IMR-90 (cell line): ENCODE measurements at regions not wholly inside any gene's neighbourhood (a gene's known extent, or its start where the extent isn't known, plus 50 kb on each side); places are given as distances from the start of the nearest gene placed in this dataset.

Experiments used
- ATAC-seq: fragments of 200-7000 bp; cut with Tn5 transposase; 2 replicates; pipeline ENCODE4 v1.9.1; 2020; ENCODE audit warnings: low read depth, mild to moderate bottlenecking, moderate library complexity
- BruUV-seq: library from RNA; stranded (reverse); fragments of 400-500 nt; replicated peaks from 2 replicates; lab custom pipeline; 2021; lab: Mats Ljungman, UMichigan
- CTCF ChIA-PET: fragments of 300-600 bp; formaldehyde crosslinking; extraction: SDS; loops from one replicate; lab custom pipeline; 2021; ENCODE audit warnings: antibody characterized with exemption; lab: Yijun Ruan, JAX
- POLR2A ChIA-PET: fragments of 300-600 bp; sonication (Branson Sonifier 250); formaldehyde crosslinking; loops from one replicate; lab custom pipeline; 2022; ENCODE audit warnings: antibody characterized with exemption; ENCODE audit not compliant: unreplicated experiment; lab: Charles Lee
- DNase-seq: peaks from one replicate; pipeline ENCODE4 v3.0.0; 2013
- H2AFZ ChIP-seq: replicated peaks from 2 replicates; pipeline ENCODE3; 2013; ENCODE audit warnings: low read length, mild to moderate bottlenecking; ENCODE audit not compliant: poor library complexity
- H2AK5ac ChIP-seq: 2 replicates; pipeline ENCODE4 v1.6.1; 2013; ENCODE audit warnings: low read depth, low read length, inconsistent platforms
- H2AK9ac ChIP-seq: replicated peaks from 2 replicates; pipeline ENCODE3; 2013; ENCODE audit warnings: mild to moderate bottlenecking, low read depth, low read length, moderate library complexity; ENCODE audit not compliant: poor library complexity
- H2BK120ac ChIP-seq: 2 replicates; pipeline ENCODE4 v1.6.1; 2013; ENCODE audit warnings: low read depth, low read length, inconsistent platforms
- H2BK15ac ChIP-seq: 3 replicates; pipeline ENCODE4 v1.6.1; 2013; ENCODE audit warnings: low read depth, low read length, inconsistent platforms
- H2BK20ac ChIP-seq: 2 replicates; pipeline ENCODE4 v1.6.1; 2013; ENCODE audit warnings: low read depth, mild to moderate bottlenecking, inconsistent platforms, low read length, moderate library complexity
- H2BK5ac ChIP-seq: 2 replicates; pipeline ENCODE4 v1.6.1; 2013; ENCODE audit warnings: mild to moderate bottlenecking, low read depth, low read length, inconsistent platforms; ENCODE audit not compliant: poor library complexity, severe bottlenecking
- H3K14ac ChIP-seq: replicated peaks from 2 replicates; pipeline ENCODE4 v1.6.1; 2013; ENCODE audit warnings: low read depth, low read length, inconsistent platforms
- H3K18ac ChIP-seq: 2 replicates; pipeline ENCODE4 v1.6.1; 2013; ENCODE audit warnings: low read depth, low read length, control low read depth
- H3K23ac ChIP-seq: 2 replicates; pipeline ENCODE4 v1.6.1; 2013; ENCODE audit warnings: low read depth, low read length, inconsistent platforms
- H3K27ac ChIP-seq: 2 replicates; pipeline ENCODE4 v1.5.1; 2013; ENCODE audit warnings: mild to moderate bottlenecking, control low read depth, low read length; ENCODE audit not compliant: insufficient read depth
- H3K27me3 ChIP-seq: 2 replicates; pipeline ENCODE4 v1.6.1; 2013; ENCODE audit warnings: low read length; ENCODE audit not compliant: control insufficient read depth, insufficient read depth
- H3K36me3 ChIP-seq: 2 replicates; pipeline ENCODE4 v1.6.1; 2013; ENCODE audit warnings: low read length, mixed read lengths; ENCODE audit not compliant: control insufficient read depth, insufficient read depth
- H3K4ac ChIP-seq: 2 replicates; pipeline ENCODE4 v1.6.1; 2013; ENCODE audit warnings: low read depth, low read length, inconsistent platforms
- H3K4me1 ChIP-seq: 2 replicates; pipeline ENCODE4 v1.6.1; 2013; ENCODE audit warnings: low read length, mixed read lengths; ENCODE audit not compliant: control insufficient read depth, insufficient read depth
- H3K4me2 ChIP-seq: 2 replicates; pipeline ENCODE4 v1.6.1; 2013; ENCODE audit warnings: low read depth, mild to moderate bottlenecking, control low read depth, low read length, moderate library complexity
- H3K4me3 ChIP-seq: 2 replicates; pipeline ENCODE4 v1.5.1; 2013; ENCODE audit warnings: low read depth, mild to moderate bottlenecking, control low read depth, low read length, moderate library complexity; ENCODE audit not compliant: insufficient read depth
- H3K56ac ChIP-seq: 2 replicates; pipeline ENCODE4 v1.6.1; 2013; ENCODE audit warnings: low read length, inconsistent platforms; ENCODE audit not compliant: insufficient read depth; ENCODE audit errors: extremely low read depth
- H3K79me1 ChIP-seq, 2 experiments: 2 replicates each; pipeline ENCODE4 v1.6.1; 2013; ENCODE audit warnings: low read length in 2 of 2, inconsistent platforms in 1 of 2, low read depth in 1 of 2
- H3K9ac ChIP-seq: 2 replicates; pipeline ENCODE4 v1.6.1; 2013; ENCODE audit warnings: low read depth, low read length, control low read depth
- H3K9me1 ChIP-seq: 2 replicates; pipeline ENCODE4 v1.6.1; 2013; ENCODE audit warnings: low read length, inconsistent platforms; ENCODE audit not compliant: insufficient read depth
- H3K9me3 ChIP-seq: 2 replicates; pipeline ENCODE4 v1.6.1; 2013; ENCODE audit warnings: low read length; ENCODE audit not compliant: control insufficient read depth, insufficient read depth
- H4K20me1 ChIP-seq: 2 replicates; pipeline ENCODE4 v1.6.1; 2013; ENCODE audit warnings: low read length, inconsistent platforms; ENCODE audit not compliant: insufficient read depth
- H4K5ac ChIP-seq: 2 replicates; pipeline ENCODE4 v1.6.1; 2013; ENCODE audit warnings: mild to moderate bottlenecking, low read depth, low read length, control low read depth
- H4K8ac ChIP-seq, 2 experiments: 2 replicates each; pipeline ENCODE4 v1.6.1; 2013; ENCODE audit warnings: low read depth in 2 of 2, low read length in 2 of 2, control low read depth in 1 of 2, inconsistent platforms in 1 of 2
- H4K91ac ChIP-seq: 2 replicates; pipeline ENCODE4 v1.6.1; 2013; ENCODE audit warnings: low read depth, low read length, inconsistent platforms; ENCODE audit not compliant: insufficient read depth
- BHLHE40 ChIP-seq: fragments of 150-350 bp; IDR thresholded peaks from 2 replicates; pipeline ENCODE4 v1.6.1; 2016; ENCODE audit warnings: mild to moderate bottlenecking, low read depth, low read length
- CEBPB ChIP-seq: IDR thresholded peaks from 2 replicates; pipeline ENCODE4 v1.6.1; 2012; ENCODE audit warnings: low read depth, low read length, improper control_type of control experiment
- CHD1 ChIP-seq: IDR thresholded peaks from 2 replicates; pipeline ENCODE4 v1.6.1; 2012; ENCODE audit warnings: low read depth, low read length, improper control_type of control experiment
- FOS ChIP-seq: fragments of 150-350 bp; IDR thresholded peaks from 2 replicates; pipeline ENCODE4 v1.6.1; 2016; ENCODE audit warnings: low read depth, low read length
- MAZ ChIP-seq: IDR thresholded peaks from 2 replicates; pipeline ENCODE4 v1.6.1; 2012; ENCODE audit warnings: low read depth, mild to moderate bottlenecking, low read length, improper control_type of control experiment, moderate library complexity, borderline replicate concordance
- MXI1 ChIP-seq: IDR thresholded peaks from 2 replicates; pipeline ENCODE4 v1.6.1; 2012; ENCODE audit warnings: low read depth, mild to moderate bottlenecking, low read length, moderate library complexity, borderline replicate concordance
- NFE2L2 ChIP-seq: fragments of 150-350 bp; IDR thresholded peaks from 2 replicates; pipeline ENCODE4 v1.6.1; 2016; ENCODE audit warnings: low read depth, mild to moderate bottlenecking, low read length
- POLR2A ChIP-seq: IDR thresholded peaks from 2 replicates; pipeline ENCODE4 v1.6.1; 2012; ENCODE audit warnings: mild to moderate bottlenecking, low read depth, low read length
- RAD21 ChIP-seq: IDR thresholded peaks from 2 replicates; pipeline ENCODE4 v1.6.1; 2012; ENCODE audit warnings: low read length, improper control_type of control experiment
- RCOR1 ChIP-seq: IDR thresholded peaks from 2 replicates; pipeline ENCODE4 v1.6.1; 2012; ENCODE audit warnings: mild to moderate bottlenecking, low read length, improper control_type of control experiment; ENCODE audit not compliant: insufficient replicate concordance
- RFX5 ChIP-seq: IDR thresholded peaks from 2 replicates; pipeline ENCODE4 v1.8.0; 2012; ENCODE audit warnings: low read depth, mild to moderate bottlenecking, low read length, moderate library complexity
- WGBS, 2 experiments: methylation state at CpG; one replicate each; pipeline versions ENCODE4 v1.1.5 to v1.1.7; 2013; ENCODE audit warnings: missing lambda C conversion rate in 2 of 2; ENCODE audit not compliant: insufficient read length in 1 of 2; ENCODE audit errors: extremely low coverage in 2 of 2; 5-methylcytosine and 5-hydroxymethylcytosine counted together
- dilution Hi-C: fragments of 300-500 bp; cut with HindIII; formaldehyde crosslinking; loops from one replicate; pipeline ENCODE4 v1.14.3; 2018; ENCODE audit warnings: low sequenced_read_pairs; ENCODE audit not compliant: unreplicated experiment
- in situ Hi-C: fragments of 300-500 bp; cut with MboI; formaldehyde crosslinking; loops from 3 replicates; pipeline ENCODE4 v1.14.3; 2019; ENCODE audit warnings: low sequenced_read_pairs, inconsistent platforms, mixed read lengths
- intact Hi-C: fragments of 100-400 bp; cut with micrococcal nuclease; formaldehyde crosslinking; loops from 2 replicates; pipeline ENCODE4 v1.10.0; 2022

GRCh38 chr7:25383402-25383801 lies 155.1 kb upstream of the NPVF start:
- POLR2A ChIA-PET, result no interaction called here
- H3K9me3 ChIP-seq, result no peaks in the 10 kb centered on the region

More at GRCh38 chr7:25383402-25383801, 155.1 kb upstream of the NPVF start:
- dilution Hi-C loops, result no loop called here
- H3K56ac ChIP-seq, result no peak overlapping the region
- H4K91ac ChIP-seq, result no peak overlapping the region
- DNase-seq (no peak), ATAC-seq (no peak)
- no peaks in the 10 kb centered on the region for H3K36me3 ChIP-seq
- H3K27me3 ChIP-seq, result peaks cover 1% of the 10 kb centered on the region
- H3K18ac ChIP-seq, result no peak overlapping the region
- no TSS peak for BruUV-seq
- 33% methylated on average over 1 of the region's 2 CpGs; no CpG with 5 or more reads in 1 of the 2 experiments for WGBS, 2 experiments
- no peak overlapping the region for H2AK5ac ChIP-seq
- H4K5ac ChIP-seq, result no peak overlapping the region
- no peak overlapping the region for H2BK20ac ChIP-seq
- intact Hi-C loops, result no loop called here
- in situ Hi-C loops, result no loop called here
- H3K4me3 ChIP-seq, result no peak overlapping the region
- no peak overlapping the region for H2BK120ac ChIP-seq
- no peak overlapping the region for H3K14ac ChIP-seq
- no peak overlapping the region for H3K9ac ChIP-seq
- CTCF ChIA-PET, result no interaction called here
- H3K9me1 ChIP-seq, result no peaks in the 10 kb centered on the region
- no peak overlapping the region for H2AFZ ChIP-seq
- no peak overlapping the region for H2BK5ac ChIP-seq
- H3K4me1 ChIP-seq, result no peaks in the 10 kb centered on the region
- H3K4me2 ChIP-seq, result no peak overlapping the region
- no peak overlapping the region for H3K27ac ChIP-seq
- H2BK15ac ChIP-seq, result no peak overlapping the region
- no peak overlapping the region for H2AK9ac ChIP-seq
- TF ChIP-seq POLR2A (no peak), RFX5 (no peak), RCOR1 (no peak), CEBPB (no peak), CHD1 (no peak), NFE2L2 (no peak), BHLHE40 (no peak), MXI1 (no peak), RAD21 (no peak), MAZ (no peak), FOS (no peak)
- no peaks in the 10 kb centered on the region for H4K20me1 ChIP-seq
- H4K8ac ChIP-seq, result no peak overlapping the region
- H3K4ac ChIP-seq, result no peak overlapping the region
- no peak overlapping the region for H3K23ac ChIP-seq
- no peaks in the 10 kb centered on the region for H3K79me1 ChIP-seq
